ENCODE measurements at regions not wholly inside any gene's neighbourhood (a gene's known extent, or its start where the extent isn't known, plus 50 kb on each side); places are given as distances from the start of the nearest gene placed in this dataset.

DNA sequence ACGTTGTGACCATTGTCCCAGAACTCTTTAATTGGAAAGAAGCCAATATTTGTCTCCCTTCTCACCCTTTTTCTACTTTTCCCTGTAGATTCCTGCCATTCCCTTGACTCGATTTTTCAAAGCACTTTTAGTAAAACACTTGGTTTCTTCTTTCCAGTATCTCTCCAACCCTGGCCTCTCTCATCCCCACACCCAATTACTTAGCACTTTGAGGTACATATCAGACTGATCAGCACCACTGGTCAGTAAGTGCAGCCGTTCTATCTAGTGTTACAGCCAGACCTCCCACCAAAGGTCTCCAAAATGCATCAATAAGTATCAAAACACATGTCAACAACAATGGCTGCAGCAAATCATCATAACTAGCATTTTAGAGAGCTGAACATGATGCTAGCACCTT lies 141.9 kb downstream of the BTG1 start:
- TF ChIP-seq, protein P1, sequence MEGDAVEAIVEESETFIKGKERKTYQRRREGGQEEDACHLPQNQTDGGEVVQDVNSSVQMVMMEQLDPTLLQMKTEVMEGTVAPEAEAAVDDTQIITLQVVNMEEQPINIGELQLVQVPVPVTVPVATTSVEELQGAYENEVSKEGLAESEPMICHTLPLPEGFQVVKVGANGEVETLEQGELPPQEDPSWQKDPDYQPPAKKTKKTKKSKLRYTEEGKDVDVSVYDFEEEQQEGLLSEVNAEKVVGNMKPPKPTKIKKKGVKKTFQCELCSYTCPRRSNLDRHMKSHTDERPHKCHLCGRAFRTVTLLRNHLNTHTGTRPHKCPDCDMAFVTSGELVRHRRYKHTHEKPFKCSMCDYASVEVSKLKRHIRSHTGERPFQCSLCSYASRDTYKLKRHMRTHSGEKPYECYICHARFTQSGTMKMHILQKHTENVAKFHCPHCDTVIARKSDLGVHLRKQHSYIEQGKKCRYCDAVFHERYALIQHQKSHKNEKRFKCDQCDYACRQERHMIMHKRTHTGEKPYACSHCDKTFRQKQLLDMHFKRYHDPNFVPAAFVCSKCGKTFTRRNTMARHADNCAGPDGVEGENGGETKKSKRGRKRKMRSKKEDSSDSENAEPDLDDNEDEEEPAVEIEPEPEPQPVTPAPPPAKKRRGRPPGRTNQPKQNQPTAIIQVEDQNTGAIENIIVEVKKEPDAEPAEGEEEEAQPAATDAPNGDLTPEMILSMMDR (IDR thresholded peaks at IDR 0.05) = no peak
- no peak for TF ChIP-seq POLR2AphosphoS5 (IDR thresholded peaks at IDR 0.05)
